ENCODE measurements at regions not wholly inside any gene's neighbourhood (a gene's known extent, or its start where the extent isn't known, plus 50 kb on each side); places are given as distances from the start of the nearest gene placed in this dataset.

DNA sequence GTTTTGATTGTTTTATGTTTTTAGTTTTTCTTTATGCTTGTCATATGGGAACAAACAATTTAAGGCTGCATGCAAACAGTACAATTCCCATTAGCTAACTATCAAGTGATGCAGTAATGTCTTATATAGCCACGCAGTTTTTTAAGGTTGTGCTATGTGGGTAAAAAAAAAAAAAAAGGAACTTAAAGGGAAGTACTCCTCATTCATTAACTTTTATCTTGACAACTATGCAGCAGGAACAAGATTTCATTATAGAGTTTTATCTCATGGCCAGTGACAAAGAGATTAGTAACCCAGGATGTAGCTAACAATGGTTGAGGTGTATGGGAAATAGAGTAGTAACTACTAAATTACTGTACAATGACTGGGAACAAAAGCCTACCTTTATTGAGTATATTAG is 1008.2 kb upstream of the CDH9 start:
- TF ChIP-seq, protein P1, sequence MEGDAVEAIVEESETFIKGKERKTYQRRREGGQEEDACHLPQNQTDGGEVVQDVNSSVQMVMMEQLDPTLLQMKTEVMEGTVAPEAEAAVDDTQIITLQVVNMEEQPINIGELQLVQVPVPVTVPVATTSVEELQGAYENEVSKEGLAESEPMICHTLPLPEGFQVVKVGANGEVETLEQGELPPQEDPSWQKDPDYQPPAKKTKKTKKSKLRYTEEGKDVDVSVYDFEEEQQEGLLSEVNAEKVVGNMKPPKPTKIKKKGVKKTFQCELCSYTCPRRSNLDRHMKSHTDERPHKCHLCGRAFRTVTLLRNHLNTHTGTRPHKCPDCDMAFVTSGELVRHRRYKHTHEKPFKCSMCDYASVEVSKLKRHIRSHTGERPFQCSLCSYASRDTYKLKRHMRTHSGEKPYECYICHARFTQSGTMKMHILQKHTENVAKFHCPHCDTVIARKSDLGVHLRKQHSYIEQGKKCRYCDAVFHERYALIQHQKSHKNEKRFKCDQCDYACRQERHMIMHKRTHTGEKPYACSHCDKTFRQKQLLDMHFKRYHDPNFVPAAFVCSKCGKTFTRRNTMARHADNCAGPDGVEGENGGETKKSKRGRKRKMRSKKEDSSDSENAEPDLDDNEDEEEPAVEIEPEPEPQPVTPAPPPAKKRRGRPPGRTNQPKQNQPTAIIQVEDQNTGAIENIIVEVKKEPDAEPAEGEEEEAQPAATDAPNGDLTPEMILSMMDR (IDR thresholded peaks at IDR 0.05) = no peak
- TF ChIP-seq FOXM1 (IDR thresholded peaks at IDR 0.05; ENCODE audit: low read depth) (no peak), RFX5 (IDR thresholded peaks at IDR 0.05; ENCODE audit: low read length) (no peak), NRF1 (IDR thresholded peaks at IDR 0.05; ENCODE audit: low read depth, low read length) (no peak), TAF1 (IDR thresholded peaks at IDR 0.05; ENCODE audit: borderline replicate concordance, low read depth, low read length) (no peak), SMC3 (IDR thresholded peaks at IDR 0.05; ENCODE audit: low read depth, low read length) (no peak), RXRA (IDR thresholded peaks at IDR 0.05; ENCODE audit: borderline replicate concordance, low read depth) (no peak)
- TF ChIP-seq, protein P2, sequence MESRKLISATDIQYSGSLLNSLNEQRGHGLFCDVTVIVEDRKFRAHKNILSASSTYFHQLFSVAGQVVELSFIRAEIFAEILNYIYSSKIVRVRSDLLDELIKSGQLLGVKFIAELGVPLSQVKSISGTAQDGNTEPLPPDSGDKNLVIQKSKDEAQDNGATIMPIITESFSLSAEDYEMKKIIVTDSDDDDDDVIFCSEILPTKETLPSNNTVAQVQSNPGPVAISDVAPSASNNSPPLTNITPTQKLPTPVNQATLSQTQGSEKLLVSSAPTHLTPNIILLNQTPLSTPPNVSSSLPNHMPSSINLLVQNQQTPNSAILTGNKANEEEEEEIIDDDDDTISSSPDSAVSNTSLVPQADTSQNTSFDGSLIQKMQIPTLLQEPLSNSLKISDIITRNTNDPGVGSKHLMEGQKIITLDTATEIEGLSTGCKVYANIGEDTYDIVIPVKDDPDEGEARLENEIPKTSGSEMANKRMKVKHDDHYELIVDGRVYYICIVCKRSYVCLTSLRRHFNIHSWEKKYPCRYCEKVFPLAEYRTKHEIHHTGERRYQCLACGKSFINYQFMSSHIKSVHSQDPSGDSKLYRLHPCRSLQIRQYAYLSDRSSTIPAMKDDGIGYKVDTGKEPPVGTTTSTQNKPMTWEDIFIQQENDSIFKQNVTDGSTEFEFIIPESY (IDR thresholded peaks at IDR 0.05; ENCODE audit: borderline replicate concordance, low read depth) = no peak
- TF ChIP-seq, protein P3, sequence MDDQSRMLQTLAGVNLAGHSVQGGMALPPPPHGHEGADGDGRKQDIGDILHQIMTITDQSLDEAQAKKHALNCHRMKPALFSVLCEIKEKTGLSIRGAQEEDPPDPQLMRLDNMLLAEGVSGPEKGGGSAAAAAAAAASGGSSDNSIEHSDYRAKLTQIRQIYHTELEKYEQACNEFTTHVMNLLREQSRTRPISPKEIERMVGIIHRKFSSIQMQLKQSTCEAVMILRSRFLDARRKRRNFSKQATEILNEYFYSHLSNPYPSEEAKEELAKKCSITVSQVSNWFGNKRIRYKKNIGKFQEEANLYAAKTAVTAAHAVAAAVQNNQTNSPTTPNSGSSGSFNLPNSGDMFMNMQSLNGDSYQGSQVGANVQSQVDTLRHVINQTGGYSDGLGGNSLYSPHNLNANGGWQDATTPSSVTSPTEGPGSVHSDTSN (IDR thresholded peaks at IDR 0.05) = no peak
- TF ChIP-seq, protein P4, sequence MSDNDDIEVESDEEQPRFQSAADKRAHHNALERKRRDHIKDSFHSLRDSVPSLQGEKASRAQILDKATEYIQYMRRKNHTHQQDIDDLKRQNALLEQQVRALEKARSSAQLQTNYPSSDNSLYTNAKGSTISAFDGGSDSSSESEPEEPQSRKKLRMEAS (IDR thresholded peaks at IDR 0.05; ENCODE audit: low read depth) = no peak

Measured in SK-N-SH (cell line).